Kidney epithelial cell (primary cell): ENCODE measurements at regions not wholly inside any gene's neighbourhood (a gene's known extent, or its start where the extent isn't known, plus 50 kb on each side); places are given as distances from the start of the nearest gene placed in this dataset.

Experiments
- DNase-seq: peaks from one replicate; pipeline ENCODE4 v3.0.0-alpha.2; 2010; ENCODE audit warnings: low read depth
- H3K27me3 ChIP-seq: 2 replicates; pipeline ENCODE4 v1.6.0; 2011; ENCODE audit warnings: low read length; ENCODE audit not compliant: control insufficient read depth, insufficient read depth
- H3K36me3 ChIP-seq: 2 replicates; pipeline ENCODE4 v1.5.1; 2011; ENCODE audit warnings: low read length; ENCODE audit not compliant: control insufficient read depth, insufficient read depth
- H3K4me3 ChIP-seq: 2 replicates; pipeline ENCODE4 v1.5.1; 2011; ENCODE audit warnings: low read depth, mild to moderate bottlenecking, control low read depth, low read length
- TF ChIP-seq, protein P1 (sequence below): IDR thresholded peaks from 2 replicates; pipeline ENCODE4 v1.5.1; 2011; ENCODE audit warnings: mild to moderate bottlenecking, moderate library complexity, low read length, control low read depth, inconsistent platforms; ENCODE audit not compliant: insufficient read depth, poor library complexity, severe bottlenecking

DNA sequence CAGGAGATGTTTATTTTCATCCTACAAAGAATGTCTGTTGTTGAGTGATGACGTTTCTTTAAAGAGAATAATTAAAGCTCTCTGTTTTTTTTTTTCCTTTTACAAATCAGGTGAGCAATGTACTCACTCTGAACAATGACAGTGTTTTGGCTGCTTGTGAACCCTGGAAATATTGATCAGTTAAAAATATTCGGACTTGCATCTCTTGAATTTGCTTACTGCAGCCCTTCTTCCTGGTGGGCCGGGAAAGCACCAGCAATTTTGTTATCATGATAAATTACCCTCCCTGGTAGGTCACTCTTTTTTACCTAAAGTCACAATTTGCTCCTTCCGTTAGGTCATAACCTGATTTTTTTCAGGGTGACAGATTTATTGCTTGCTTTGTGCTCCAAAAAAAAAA, 72.3 kb upstream of the NR5A2 start:
- TF ChIP-seq, protein P1, sequence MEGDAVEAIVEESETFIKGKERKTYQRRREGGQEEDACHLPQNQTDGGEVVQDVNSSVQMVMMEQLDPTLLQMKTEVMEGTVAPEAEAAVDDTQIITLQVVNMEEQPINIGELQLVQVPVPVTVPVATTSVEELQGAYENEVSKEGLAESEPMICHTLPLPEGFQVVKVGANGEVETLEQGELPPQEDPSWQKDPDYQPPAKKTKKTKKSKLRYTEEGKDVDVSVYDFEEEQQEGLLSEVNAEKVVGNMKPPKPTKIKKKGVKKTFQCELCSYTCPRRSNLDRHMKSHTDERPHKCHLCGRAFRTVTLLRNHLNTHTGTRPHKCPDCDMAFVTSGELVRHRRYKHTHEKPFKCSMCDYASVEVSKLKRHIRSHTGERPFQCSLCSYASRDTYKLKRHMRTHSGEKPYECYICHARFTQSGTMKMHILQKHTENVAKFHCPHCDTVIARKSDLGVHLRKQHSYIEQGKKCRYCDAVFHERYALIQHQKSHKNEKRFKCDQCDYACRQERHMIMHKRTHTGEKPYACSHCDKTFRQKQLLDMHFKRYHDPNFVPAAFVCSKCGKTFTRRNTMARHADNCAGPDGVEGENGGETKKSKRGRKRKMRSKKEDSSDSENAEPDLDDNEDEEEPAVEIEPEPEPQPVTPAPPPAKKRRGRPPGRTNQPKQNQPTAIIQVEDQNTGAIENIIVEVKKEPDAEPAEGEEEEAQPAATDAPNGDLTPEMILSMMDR, result no peak
- no peaks in the 10 kb centered on the region for H3K27me3 ChIP-seq
- no peak for DNase-seq
- H3K4me3 ChIP-seq, result no peak overlapping the region
- no peaks in the 10 kb centered on the region for H3K36me3 ChIP-seq

DNA sequence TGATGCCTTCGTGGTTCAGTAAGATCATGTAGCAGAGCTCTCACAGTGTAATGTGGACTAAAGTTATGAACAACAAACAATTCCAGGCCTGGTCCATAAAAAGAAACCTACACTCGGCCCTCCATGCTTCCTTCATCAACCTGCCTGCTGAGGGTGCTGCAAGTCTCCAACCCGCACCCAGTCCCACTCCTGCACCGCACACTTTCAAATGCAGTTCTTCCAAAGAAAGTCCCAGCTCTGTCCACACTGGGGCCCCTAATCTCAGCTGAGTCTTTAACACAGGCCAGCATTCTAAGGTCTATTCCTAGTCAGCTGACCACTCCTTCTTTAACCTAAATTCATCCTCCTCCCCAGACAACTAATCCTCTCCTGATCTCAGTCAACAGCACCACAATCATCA, 71.5 kb upstream of the NR5A2 start:
- Histone ChIP-seq H3K36me3 (no peaks in the 10 kb centered on the region), H3K4me3 (no peak overlapping the region), H3K27me3 (no peaks in the 10 kb centered on the region)
- TF ChIP-seq, protein P1, result no peak
- no peak for DNase-seq

DNA sequence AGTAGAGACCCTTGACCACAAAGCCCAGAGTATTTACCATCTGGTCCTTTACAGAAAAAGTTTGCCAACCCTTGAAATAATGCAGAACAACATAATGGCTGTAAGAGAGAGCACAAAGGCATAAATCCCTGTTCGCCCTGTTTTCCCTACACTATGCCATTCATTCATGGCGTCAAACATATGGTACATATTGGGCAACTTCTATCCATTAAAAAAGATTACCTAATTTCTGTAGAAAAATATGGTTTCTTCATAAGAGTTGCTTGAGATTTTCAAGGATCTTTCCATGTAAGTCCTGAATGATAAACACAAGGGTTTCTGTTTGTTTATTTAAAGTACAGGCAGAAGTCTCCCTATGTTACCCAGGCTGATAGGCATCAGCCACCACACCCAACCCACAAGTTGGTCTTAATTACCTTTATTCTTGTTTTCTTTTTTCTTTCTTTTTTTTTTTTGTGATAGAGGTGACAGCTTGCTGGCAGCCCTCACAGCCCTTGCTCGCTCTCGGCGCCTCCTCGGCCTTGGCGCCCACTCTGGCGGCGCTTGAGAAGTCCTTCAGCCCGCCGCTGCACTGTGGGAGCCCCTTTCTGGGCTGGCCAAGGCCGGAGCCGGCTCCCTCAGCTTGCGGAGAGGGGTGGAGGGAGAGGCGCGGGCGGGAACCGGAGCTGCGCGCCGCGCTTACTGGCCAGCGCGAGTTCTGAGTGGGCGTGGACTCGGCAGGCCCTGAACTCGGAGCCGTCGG, 68.3 kb upstream of the NR5A2 start:
- TF ChIP-seq, protein P1, result no peak
- no peaks in the 10 kb centered on the region for H3K36me3 ChIP-seq
- no peak for DNase-seq
- no peak overlapping the region for H3K4me3 ChIP-seq
- no peaks in the 10 kb centered on the region for H3K27me3 ChIP-seq

DNA sequence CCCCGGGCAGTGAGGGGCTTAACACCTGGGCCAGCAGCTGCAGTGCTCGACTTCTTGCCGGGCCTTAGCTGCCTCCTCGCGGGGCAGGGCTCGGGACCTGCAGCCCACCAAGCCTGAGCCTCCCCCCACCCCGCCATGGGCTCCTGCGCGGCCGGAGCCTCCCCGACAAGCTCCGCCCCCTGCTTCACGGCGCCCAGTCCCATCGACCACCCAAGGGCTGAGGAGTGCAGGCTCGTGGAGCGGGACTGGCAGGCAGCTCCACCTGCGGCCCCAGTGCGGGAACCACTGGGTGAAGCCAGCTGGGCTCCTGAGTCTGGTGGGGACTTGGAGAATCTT, 67.8 kb upstream of the NR5A2 start:
- TF ChIP-seq, protein P1, result no peak
- Histone ChIP-seq H3K27me3 (no peaks in the 10 kb centered on the region), H3K4me3 (no peak overlapping the region), H3K36me3 (no peaks in the 10 kb centered on the region)
- no peak for DNase-seq

DNA sequence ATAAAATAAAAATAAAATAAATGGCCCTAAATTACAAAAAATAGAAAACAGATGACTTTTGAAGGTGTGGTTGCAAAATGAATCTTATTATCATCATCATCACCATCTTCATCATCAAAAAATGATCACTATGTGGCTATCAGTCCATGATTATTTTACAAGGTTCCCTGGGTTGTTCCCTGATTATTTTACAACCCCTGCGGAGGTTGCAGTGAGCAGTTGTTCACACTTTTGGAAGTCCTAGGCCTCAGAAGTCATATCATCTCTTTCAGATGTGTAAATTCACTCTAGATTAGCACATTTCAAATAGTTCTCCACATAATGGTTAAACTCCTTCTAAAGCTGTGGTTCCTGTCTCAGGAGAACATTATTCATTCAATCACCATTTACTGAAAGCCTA, 57.4 kb upstream of the NR5A2 start:
- no peak overlapping the region for H3K4me3 ChIP-seq
- no peaks in the 10 kb centered on the region for H3K27me3 ChIP-seq
- DNase-seq, result no peak
- TF ChIP-seq, protein P1, result no peak
- no peaks in the 10 kb centered on the region for H3K36me3 ChIP-seq

DNA sequence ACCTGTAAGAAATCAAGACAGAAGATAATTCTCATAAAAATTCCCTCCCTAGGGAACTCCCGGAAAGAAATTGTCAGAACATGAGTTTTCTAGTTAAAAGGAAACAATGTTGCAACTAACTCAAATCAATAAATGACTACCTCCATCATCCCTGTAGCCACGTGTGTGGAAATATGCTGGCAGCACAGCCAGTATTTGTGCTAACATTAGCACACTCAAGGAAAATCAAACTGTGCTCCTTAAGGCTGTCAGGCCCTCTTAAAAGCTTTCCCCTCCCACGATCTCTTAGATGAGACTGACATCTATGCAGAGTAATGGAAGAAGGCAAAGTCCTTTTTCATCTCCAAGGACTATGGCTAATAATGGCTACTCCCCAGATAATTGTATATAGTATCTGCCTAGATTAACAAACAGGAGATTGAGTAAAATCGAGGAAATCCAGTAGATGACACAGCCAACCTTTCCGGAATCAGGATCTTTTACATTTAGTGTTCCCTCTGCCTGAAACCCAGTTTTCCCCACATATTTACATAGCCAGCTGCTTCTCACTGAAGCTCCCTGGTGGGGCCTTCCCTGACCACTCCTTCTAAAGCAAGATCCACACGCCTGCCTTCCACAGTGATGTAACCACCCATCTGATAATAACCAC, 50.9 kb upstream of the NR5A2 start:
- TF ChIP-seq, protein P1, result no peak
- no peaks in the 10 kb centered on the region for H3K27me3 ChIP-seq
- no peaks in the 10 kb centered on the region for H3K36me3 ChIP-seq
- H3K4me3 ChIP-seq, result no peak overlapping the region
- no peak for DNase-seq
